Trophoblast cell (in vitro differentiated cells and primary cell): ENCODE measurements at regions not wholly inside any gene's neighbourhood (a gene's known extent, or its start where the extent isn't known, plus 50 kb on each side); places are given as distances from the start of the nearest gene placed in this dataset.

Experiments
- DNase-seq, 2 donors: peaks; one replicate each; pipeline ENCODE4 v3.0.0-alpha.2; 2016
- H2AFZ ChIP-seq: 2 replicates; pipeline ENCODE4 v1.6.1; 2013; ENCODE audit warnings: low read length, moderate library complexity, mild to moderate bottlenecking; ENCODE audit not compliant: insufficient read depth, poor library complexity
- H2AK5ac ChIP-seq: 2 replicates; pipeline ENCODE4 v1.6.1; 2013; ENCODE audit warnings: mild to moderate bottlenecking, low read length
- H2BK120ac ChIP-seq: 2 replicates; pipeline ENCODE4 v1.6.1; 2013; ENCODE audit warnings: low read length, mild to moderate bottlenecking, moderate library complexity; ENCODE audit not compliant: insufficient read depth, poor library complexity
- H2BK12ac ChIP-seq: 2 replicates; pipeline ENCODE4 v1.6.1; 2013; ENCODE audit warnings: mild to moderate bottlenecking, low read length, moderate library complexity
- H2BK5ac ChIP-seq: 2 replicates; pipeline ENCODE4 v1.6.1; 2013; ENCODE audit warnings: low read length, low read depth, moderate library complexity, mild to moderate bottlenecking; ENCODE audit not compliant: poor library complexity
- H3K14ac ChIP-seq: 2 replicates; pipeline ENCODE4 v1.6.1; 2013; ENCODE audit warnings: mild to moderate bottlenecking, low read length
- H3K18ac ChIP-seq: 2 replicates; pipeline ENCODE4 v1.6.1; 2013; ENCODE audit warnings: mild to moderate bottlenecking, low read length
- H3K23ac ChIP-seq: 2 replicates; pipeline ENCODE4 v1.6.1; 2013; ENCODE audit warnings: low read length
- H3K27ac ChIP-seq: 2 replicates; pipeline ENCODE4 v1.5.1; 2013; ENCODE audit warnings: low read depth, mild to moderate bottlenecking, inconsistent platforms, low read length, moderate library complexity
- H3K27me3 ChIP-seq: 2 replicates; pipeline ENCODE4 v1.6.1; 2013; ENCODE audit warnings: inconsistent platforms, mild to moderate bottlenecking, low read length, moderate library complexity; ENCODE audit not compliant: insufficient read depth
- H3K36me3 ChIP-seq, 2 experiments: 1 replicate in 1 of 2; 2 replicates in 1 of 2; pipeline ENCODE4 v1.6.1; 2013; ENCODE audit warnings: low read length in 2 of 2, mild to moderate bottlenecking in 2 of 2, moderate library complexity in 1 of 2; ENCODE audit not compliant: insufficient read depth in 2 of 2, control insufficient read depth in 1 of 2
- H3K4ac ChIP-seq: 2 replicates; pipeline ENCODE4 v1.6.1; 2013; ENCODE audit warnings: low read depth, mild to moderate bottlenecking, low read length, moderate library complexity
- H3K4me1 ChIP-seq, 2 experiments: 1 replicate in 1 of 2; 2 replicates in 1 of 2; pipeline ENCODE4 v1.6.1; 2013; ENCODE audit warnings: low read length in 2 of 2, mild to moderate bottlenecking in 2 of 2, moderate library complexity in 1 of 2; ENCODE audit not compliant: insufficient read depth in 2 of 2, control insufficient read depth in 1 of 2
- H3K4me2 ChIP-seq: 2 replicates; pipeline ENCODE4 v1.6.1; 2013; ENCODE audit warnings: inconsistent platforms, mild to moderate bottlenecking, low read length, moderate library complexity
- H3K4me3 ChIP-seq: 2 replicates; pipeline ENCODE4 v1.5.1; 2013; ENCODE audit warnings: mild to moderate bottlenecking, low read depth, low read length, inconsistent platforms
- H3K79me1 ChIP-seq: one replicate; pipeline ENCODE4 v1.6.1; 2013; ENCODE audit warnings: low read length
- H3K79me2 ChIP-seq: 2 replicates; pipeline ENCODE4 v1.6.1; 2013; ENCODE audit warnings: low read length, mild to moderate bottlenecking; ENCODE audit not compliant: control insufficient read depth, insufficient read depth, poor library complexity
- H3K9ac ChIP-seq: 2 replicates; pipeline ENCODE4 v1.6.1; 2013; ENCODE audit warnings: mild to moderate bottlenecking, low read length
- H3K9me3 ChIP-seq: 2 replicates; pipeline ENCODE4 v1.6.1; 2013; ENCODE audit warnings: low read depth, mild to moderate bottlenecking, control low read depth, inconsistent platforms, low read length; ENCODE audit not compliant: insufficient read depth
- H4K12ac ChIP-seq: 2 replicates; pipeline ENCODE4 v1.6.1; 2013; ENCODE audit warnings: low read depth, mild to moderate bottlenecking, low read length, moderate library complexity
- H4K8ac ChIP-seq: 2 replicates; pipeline ENCODE4 v1.6.1; 2013; ENCODE audit warnings: low read depth, mild to moderate bottlenecking, low read length, moderate library complexity
- H4K91ac ChIP-seq: one replicate; pipeline ENCODE4 v1.6.1; 2013; ENCODE audit warnings: low read depth, mild to moderate bottlenecking, low read length, moderate library complexity
- WGBS: extraction: QIAGEN DNeasy Blood & Tissue Kit; methylation state at CpG from one replicate; pipeline ENCODE4 v1.1.7; 2013; ENCODE audit warnings: missing lambda C conversion rate; ENCODE audit not compliant: insufficient read length, insufficient coverage; ENCODE audit errors: extremely low coverage; 5-methylcytosine and 5-hydroxymethylcytosine counted together

DNA sequence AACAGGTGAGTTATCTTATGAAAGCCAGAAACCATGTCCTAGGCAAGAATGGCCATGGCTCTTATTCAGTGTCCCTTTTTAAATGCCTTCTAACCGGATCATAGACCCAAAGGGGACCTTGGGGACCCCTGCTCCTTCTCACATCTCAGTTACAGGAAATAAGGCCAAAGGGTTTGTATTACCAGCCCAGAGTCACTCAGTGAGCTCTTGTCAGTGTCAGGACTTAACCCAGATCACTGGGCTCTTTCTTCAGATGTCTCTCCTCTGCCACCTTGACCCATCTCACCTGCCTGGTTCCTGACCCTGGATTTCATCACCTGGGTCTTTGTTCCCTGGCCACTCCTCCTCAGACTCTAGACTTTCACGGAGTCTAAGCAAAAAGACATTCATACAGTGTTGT is 556.7 kb downstream of the CMPK2 start:
- no peak for DNase-seq
- Histone ChIP-seq H4K12ac (no peak overlapping the region), H3K79me2 (no peaks in the 10 kb centered on the region), H3K23ac (no peak overlapping the region), H2AFZ (no peak overlapping the region), H3K79me1 (no peaks in the 10 kb centered on the region), H3K9ac (no peak overlapping the region), H3K4me2 (no peak overlapping the region), H3K4me1 (peaks cover 0 to 4% of the 10 kb centered on the region in 2 experiments), H4K8ac (no peak overlapping the region), H2BK12ac (no peak overlapping the region), H3K4me3 (no peak overlapping the region), H4K91ac (no peak overlapping the region), H3K9me3 (peaks cover 2% of the 10 kb centered on the region), H3K14ac (no peak overlapping the region), H2BK5ac (no peak overlapping the region), H3K36me3 (no peaks in the 10 kb centered on the region), H2BK120ac (no peak overlapping the region), H3K27ac (no peak overlapping the region), H2AK5ac (no peak overlapping the region), H3K27me3 (no peaks in the 10 kb centered on the region), H3K18ac (no peak overlapping the region), H3K4ac (no peak overlapping the region)
- whole genome bisulfite sequencing = no CpG with 5 or more reads among the region's 2 CpGs

DNA sequence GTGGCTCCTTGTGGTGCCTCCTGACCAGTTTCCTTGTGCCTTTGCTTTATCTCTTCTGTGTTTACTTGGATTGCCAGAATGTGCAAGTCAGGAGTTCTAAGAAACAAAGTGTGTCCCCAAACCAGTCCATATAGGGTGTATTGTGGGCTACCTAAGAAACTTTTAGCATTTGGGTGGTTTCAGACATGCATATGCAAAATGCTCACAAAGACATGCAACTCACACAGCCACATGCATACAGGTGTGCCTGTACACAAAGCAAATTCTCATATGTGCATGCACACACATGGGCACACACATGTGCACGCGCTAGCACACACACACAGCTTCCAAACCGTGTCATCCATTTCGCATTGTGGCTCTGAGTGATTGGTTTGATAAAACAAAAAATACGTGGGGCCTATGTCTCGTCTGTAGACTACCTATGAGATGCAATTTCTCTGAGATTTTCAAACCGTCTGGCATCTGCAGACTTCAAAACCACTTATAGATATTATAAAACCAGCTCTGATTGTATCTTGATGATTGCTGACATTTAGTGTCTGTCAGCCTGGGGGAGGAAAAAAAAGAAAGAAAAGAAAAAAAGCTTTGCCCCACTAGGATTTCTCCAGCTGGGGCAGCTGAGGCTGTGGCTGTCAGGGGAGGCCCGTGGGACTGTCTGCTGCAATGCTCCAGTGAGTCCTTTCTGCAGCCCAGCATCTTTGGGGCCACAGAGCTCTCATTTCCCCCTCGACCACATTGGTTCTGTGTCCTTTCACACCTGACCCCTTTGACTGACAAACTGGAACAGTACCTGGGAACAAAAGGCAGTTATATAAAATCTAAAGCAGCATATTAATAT is 556.1 kb downstream of the CMPK2 start:
- peaks cover 0 to 4% of the 10 kb centered on the region in 2 experiments for H3K4me1 ChIP-seq
- H3K4me2 ChIP-seq = no peak overlapping the region
- no peak overlapping the region for H3K14ac ChIP-seq
- no peak overlapping the region for H3K4me3 ChIP-seq
- H2BK5ac ChIP-seq = no peak overlapping the region
- H4K8ac ChIP-seq = no peak overlapping the region
- no peak overlapping the region for H2AK5ac ChIP-seq
- H3K27me3 ChIP-seq = no peaks in the 10 kb centered on the region
- H2BK12ac ChIP-seq = no peak overlapping the region
- H2AFZ ChIP-seq = no peak overlapping the region
- no peak overlapping the region for H3K4ac ChIP-seq
- no CpG with 5 or more reads among the region's 9 CpGs for WGBS
- H3K79me1 ChIP-seq = no peaks in the 10 kb centered on the region
- H3K18ac ChIP-seq = no peak overlapping the region
- no peak for DNase-seq
- H3K23ac ChIP-seq = no peak overlapping the region
- H3K27ac ChIP-seq = no peak overlapping the region
- H3K9me3 ChIP-seq = no peaks in the 10 kb centered on the region
- no peaks in the 10 kb centered on the region for H3K36me3 ChIP-seq
- no peak overlapping the region for H4K12ac ChIP-seq
- H2BK120ac ChIP-seq = no peak overlapping the region
- no peak overlapping the region for H3K9ac ChIP-seq
- H3K79me2 ChIP-seq = no peaks in the 10 kb centered on the region
- H4K91ac ChIP-seq = no peak overlapping the region

DNA sequence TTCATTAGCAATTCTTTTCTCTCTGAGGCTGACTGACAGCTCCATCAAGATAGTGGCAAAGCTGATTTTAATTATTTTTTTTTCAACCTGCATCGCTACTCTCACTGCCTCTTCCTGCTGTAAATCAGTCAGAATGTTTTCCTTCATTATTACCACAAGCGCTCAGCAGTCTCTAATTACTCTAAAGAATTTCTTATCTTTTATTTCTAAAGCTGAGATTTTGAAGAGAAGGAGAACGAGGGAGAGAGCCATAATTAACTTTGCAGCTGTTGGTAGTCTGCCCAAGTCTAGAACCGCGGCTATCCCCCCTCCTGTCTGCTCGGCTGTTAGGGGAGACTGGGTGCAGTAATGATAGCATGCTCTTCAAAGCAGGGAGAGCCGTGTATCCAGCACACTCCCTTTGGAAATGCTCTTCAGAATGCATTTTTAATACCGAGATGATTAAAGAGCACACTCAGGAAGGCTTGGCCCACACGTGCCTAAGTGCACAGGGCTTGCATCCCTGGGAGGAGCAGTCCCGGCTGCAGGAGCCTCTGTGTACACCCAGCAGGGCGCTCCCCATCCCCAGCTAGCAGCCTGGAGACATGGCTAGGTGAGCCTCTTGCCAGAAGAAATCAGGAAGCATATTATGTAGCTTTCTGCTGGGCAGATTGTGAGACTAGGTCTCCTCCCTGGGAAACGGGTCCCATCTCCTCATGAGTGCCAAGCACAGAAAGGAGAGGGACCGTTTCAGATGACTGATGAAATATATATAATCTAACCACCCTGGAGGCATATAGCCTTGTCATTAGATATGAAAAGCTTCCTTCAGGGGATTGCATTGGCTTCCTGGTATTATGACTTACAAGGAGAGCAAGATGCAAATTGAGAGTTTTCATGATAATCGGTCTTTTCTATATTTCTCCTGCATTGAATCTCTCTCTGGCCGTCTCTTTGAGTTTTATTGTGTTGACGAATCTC is 555.2 kb downstream of the CMPK2 start:
- Histone ChIP-seq H2BK120ac (no peak overlapping the region), H3K14ac (no peak overlapping the region), H3K79me1 (no peaks in the 10 kb centered on the region), H3K27ac (no peak overlapping the region), H3K4me1 (peaks cover 0 to 4% of the 10 kb centered on the region in 2 experiments), H4K8ac (no peak overlapping the region), H3K36me3 (no peaks in the 10 kb centered on the region), H3K4me3 (no peak overlapping the region), H2AK5ac (no peak overlapping the region), H3K23ac (no peak overlapping the region), H3K18ac (no peak overlapping the region), H4K91ac (no peak overlapping the region), H3K4ac (no peak overlapping the region), H3K4me2 (no peak overlapping the region), H3K9me3 (no peaks in the 10 kb centered on the region), H2BK12ac (peak overlapping the region; percentile 20), H3K27me3 (no peaks in the 10 kb centered on the region), H4K12ac (no peak overlapping the region), H3K79me2 (no peaks in the 10 kb centered on the region), H2AFZ (no peak overlapping the region), H2BK5ac (no peak overlapping the region), H3K9ac (no peak overlapping the region)
- no CpG with 5 or more reads among the region's 16 CpGs for WGBS
- no peak for DNase-seq

DNA sequence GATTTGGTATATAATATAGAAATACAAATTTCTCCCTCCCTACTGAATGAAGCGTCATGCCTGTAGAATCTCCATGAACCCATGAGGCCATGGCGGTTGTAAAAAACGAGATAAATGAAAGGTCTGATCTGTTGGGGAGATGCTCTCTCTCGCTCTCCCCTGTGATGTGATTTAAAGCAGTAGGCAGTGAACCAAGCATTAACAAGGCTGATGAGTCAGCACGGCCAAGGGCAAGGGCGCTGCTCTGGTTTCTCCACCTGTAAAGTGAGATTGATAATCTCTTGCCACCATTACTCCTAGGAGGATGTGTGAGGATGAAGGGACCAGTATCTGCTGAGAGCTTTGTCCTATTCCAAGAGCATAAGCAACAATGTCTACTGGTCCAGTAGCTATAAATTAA is 553.3 kb downstream of the CMPK2 start:
- H3K9ac ChIP-seq = no peak overlapping the region
- H2AK5ac ChIP-seq = no peak overlapping the region
- no peaks in the 10 kb centered on the region for H3K79me1 ChIP-seq
- no peak overlapping the region for H4K8ac ChIP-seq
- no peak overlapping the region for H2BK5ac ChIP-seq
- no peak overlapping the region for H3K18ac ChIP-seq
- no peak overlapping the region for H2AFZ ChIP-seq
- no peak for DNase-seq
- no peaks in the 10 kb centered on the region for H3K79me2 ChIP-seq
- no peak overlapping the region for H3K4me3 ChIP-seq
- no peaks in the 10 kb centered on the region for H3K27me3 ChIP-seq
- no peak overlapping the region for H3K27ac ChIP-seq
- no peaks in the 10 kb centered on the region for H3K9me3 ChIP-seq
- no CpG with 5 or more reads among the region's 6 CpGs for WGBS
- H3K4me1 ChIP-seq = peaks cover 0 to 4% of the 10 kb centered on the region in 2 experiments
- H2BK120ac ChIP-seq = no peak overlapping the region
- no peak overlapping the region for H3K23ac ChIP-seq
- H4K91ac ChIP-seq = no peak overlapping the region
- H3K14ac ChIP-seq = no peak overlapping the region
- no peak overlapping the region for H4K12ac ChIP-seq
- H3K4ac ChIP-seq = no peak overlapping the region
- no peak overlapping the region for H3K4me2 ChIP-seq
- no peaks in the 10 kb centered on the region for H3K36me3 ChIP-seq
- H2BK12ac ChIP-seq = no peak overlapping the region
